HG02623 (cell line): ENCODE measurements at regions not wholly inside any gene's neighbourhood (a gene's known extent, or its start where the extent isn't known, plus 50 kb on each side); places are given as distances from the start of the nearest gene placed in this dataset.
A peak's percentile ranks its signal among the peaks of the same experiment; 100 is the strongest.
"Not testable (repeated sequence)": the region's sequence is repeated elsewhere in the genome, so short reads cannot be mapped to it uniquely, and the experiment has no call there.

Source experiments
- ATAC-seq: cut with Tn5 transposase; IDR thresholded peaks from one replicate; pipeline ENCODE4 v1.9.1; 2021; ENCODE audit warnings: moderate library complexity; ENCODE audit not compliant: unreplicated experiment

DNA sequence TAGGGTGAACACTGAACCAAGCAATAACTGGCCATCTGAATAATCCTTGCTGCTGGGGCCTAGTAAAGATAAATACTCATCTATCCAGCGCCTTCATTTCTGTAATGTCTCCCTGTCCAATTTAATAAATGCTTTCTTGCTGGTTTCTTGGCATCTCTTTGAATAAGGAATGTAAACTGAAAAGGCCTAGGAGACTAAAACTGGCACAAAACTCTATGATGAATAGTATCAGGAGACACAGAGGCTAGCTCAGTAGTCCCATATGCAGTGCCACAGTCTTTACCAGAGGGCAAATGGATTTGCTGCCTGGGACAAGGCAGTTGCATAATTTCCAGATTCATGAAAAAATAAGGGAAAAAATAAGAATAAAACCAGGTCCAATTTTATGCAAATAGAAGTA lies 324.4 kb downstream of the CENPW start:
- no peak for ATAC-seq

DNA sequence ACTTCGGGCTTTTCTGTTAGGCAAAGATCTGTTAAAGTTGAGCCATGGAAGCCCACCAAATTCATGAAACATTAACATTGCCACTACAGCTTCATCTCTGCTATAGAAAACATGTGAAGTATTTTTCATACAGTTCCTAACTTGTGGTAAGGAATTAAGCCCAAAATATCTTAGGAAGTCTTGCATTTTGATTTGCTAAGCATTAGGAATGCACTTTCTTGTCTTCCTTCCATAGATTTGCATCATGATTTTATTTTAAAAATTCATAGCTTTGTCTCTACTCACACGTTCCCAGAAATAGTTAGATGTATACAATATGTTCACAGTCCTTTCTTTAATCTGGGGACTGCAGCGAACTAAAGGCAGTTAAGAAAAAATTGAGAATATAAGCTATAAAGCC lies 325.6 kb downstream of the CENPW start:
- ATAC-seq = no peak

DNA sequence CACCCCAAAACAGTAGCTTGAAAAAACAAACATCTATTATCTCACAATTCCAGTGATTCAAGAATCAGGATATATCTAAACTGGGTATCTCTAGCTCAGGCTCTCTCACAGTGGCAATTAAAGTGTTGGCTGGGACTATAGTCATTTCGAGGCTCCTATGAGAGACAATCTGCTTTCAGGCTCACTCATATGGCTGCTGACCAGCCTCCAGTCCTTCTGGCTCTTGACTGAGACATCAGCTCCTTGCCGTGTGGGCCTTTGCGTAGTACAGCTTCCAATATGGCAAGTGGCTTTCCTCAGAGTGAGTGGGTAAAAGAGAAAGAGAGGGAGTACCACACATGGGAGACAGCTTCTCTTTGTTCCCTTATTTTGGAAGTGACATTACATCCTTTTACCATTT lies 327.2 kb downstream of the CENPW start:
- no peak for ATAC-seq

DNA sequence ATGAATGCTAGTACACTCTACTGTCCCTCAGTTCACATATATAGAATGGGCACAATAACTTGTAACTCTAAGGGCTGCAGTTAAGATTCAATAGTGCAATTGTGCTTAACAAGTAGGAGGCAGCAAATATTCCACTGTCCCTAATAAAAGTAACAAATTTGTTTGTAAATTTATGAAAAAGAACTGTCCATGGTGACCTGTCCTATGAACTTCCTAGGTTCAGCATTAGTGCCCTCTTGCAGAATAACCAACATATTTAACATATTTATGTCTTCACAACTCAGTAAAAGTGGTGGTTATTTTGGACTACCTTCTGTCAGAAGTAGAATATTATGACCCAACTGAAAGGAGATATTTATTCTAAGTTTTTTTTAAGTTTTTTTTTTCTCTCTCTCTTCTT lies 327.8 kb downstream of the CENPW start:
- ATAC-seq = no peak

DNA sequence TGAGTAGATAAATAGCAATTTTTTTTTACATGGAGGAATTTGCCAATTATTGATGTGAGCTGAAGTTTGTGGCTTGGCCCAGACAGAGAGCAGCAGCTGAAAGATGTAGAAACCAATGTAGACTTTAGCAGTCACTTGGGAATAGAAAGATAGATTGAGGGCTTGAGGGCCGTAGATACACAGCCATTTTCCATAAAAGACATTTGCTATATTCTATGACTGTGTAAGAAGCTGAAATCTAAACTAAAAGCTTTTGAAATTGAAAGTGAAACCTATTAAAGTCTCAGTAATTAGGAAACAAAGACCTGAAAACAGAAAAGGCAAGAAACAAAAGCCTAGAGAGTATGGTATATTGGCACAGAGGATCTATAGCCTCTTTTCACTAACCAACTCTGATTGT lies 332.7 kb downstream of the CENPW start:
- peak; percentile 73 for ATAC-seq

DNA sequence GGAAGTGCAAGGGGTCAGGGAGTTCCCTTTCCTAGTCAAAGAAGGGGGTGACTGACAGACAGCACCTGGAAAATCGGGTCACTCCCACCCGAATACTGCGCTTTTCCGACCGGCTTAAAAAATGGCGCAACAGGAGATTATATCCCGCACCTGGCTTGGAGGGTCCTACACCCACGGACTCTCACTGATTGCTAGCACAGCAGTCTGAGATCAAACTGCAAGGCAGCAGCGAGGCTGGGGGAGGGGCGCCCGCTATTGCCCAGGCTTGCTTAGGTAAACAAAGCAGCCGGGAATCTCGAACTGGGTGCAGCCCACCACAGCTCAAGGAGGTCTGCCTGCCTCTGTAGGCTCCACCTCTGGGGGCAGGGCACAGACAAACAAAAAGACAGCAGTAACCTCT lies 333.8 kb downstream of the CENPW start:
- not testable (repeated sequence) for ATAC-seq

DNA sequence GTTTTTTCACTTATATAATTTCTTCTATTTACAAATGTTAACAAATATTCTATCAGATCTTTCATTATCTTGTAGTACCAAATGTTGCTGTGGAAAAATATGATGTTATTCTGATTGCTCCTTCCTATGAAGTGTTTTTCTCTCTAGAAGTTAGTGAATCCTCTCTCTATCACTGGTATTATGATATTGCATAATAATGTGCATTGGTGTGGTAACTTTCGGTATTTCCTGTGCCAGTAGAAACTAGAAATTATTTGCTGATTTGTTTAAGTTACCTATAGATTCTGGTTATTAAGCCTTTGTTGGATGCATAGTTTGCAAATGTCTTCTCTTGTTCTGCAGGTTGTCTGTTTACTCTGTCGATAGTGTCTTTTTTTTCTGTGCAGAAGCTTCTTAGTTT lies 342.5 kb downstream of the CENPW start:
- ATAC-seq = no peak

DNA sequence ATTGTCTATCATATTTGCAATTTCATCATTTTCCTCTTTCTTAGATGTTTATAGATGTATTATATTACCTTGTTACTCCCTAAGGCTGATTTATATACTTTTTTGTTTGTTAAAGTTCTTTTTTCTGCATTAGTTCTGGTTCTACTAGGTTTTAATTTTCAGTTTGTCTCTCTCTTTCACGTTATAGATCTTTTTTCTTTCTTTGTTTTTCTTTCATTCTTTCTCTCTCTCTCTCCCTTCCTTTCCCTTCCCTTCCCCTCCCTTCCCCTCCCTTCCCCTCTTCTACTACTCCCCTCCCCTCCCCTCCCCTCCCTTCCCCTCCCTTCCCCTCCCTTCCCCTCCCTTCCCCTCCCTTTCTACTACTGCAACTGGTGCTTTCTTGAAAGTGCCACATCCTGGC lies 345.3 kb downstream of the CENPW start:
- ATAC-seq = no peak

DNA sequence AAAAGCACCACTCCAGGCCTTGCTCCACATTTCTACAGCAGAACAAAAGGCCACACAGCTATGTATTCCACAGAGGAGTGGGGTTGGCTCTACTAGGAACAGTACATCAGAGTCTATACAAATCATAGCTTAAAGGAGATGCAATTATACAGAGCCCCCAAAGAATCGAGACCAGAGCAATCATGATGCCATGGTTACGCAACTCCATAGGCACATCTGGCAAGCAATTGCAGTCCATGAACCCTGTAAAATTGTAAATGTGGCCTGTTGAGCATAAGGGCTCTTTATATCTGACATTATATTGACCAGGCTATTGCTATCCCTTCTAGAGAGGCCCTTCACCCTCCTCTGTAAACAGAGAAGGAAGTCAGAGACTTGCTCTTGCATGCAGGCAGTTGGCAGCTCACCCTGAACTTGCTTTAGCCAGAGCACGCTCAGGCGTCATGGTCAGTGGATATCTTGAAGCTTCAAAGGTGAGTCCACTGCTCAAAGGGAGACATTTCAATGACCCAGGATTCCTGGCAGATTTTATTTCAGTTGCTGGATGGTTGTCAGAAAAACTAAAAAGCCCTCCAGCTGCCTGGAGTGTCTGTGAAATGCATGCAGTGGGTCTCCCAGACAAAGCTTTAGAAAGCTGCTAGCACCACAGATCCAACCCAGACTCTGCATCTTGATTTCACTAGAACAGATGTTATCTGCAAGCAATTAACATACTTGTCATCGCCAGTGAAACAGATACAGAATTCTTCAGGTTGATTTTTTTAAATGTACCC lies 357.2 kb downstream of the CENPW start:
- ATAC-seq = no peak

DNA sequence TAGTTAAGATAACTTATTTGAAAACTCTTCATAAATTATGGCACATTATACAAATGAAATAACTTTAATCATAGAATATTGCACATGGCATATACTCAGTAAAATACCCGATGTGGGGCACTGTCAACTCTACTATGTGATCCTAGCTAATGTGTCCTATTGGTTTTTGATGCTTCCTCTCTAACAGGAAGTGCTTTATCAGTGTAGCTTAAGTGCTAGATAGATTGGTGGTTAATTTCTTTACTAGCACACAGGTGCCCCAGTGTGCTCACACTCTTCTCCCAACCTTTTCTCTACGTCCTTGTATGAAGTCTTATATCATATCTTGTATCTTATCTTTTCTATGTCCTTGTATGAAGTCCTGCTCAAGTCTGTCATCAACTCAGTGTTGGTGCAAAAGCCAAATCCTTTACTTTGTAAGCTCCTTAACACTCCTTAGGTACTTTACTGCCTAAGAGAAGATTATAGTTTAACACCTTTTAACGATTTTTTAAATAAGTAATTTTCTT lies 358.9 kb downstream of the CENPW start:
- ATAC-seq = no peak

DNA sequence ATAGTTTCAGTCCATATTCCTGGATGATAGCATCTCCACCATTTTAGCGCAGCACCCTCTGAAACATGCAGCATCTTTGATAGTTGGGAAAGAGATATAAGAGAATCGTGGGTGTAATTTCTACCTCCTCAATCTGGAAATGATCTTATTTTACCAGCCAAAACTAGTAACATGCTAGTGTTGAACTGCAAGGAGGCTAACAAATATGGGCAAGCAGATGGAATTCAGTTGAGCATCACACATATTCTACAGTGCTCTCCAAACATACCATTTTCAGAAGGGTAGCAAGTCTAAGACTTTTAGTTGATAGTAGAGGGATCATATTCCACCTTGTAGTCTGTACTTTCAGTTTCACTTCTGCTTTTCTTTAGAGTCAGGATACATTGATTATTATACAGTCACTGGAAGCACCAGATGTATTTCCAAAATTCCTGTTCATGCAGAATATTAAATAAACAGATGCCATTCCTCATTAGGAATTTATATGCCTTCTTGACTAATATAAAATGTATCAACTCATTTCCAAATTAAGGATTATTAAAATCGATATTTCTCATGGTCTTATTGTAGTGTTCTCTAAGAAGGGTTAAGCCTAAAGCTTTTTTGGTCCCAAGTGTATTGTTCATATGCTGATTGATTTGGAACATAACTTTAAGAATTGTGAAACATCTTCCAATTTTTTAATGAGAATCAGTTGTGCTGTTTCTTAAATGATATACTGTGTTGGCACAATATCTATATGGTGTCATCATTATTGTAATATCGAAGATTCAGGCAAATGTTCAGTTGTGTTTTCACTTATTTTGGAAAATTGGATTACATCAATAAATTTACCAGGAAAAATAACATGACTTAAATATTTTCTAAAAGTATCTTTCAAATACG lies 362.0 kb downstream of the CENPW start:
- ATAC-seq = no peak

DNA sequence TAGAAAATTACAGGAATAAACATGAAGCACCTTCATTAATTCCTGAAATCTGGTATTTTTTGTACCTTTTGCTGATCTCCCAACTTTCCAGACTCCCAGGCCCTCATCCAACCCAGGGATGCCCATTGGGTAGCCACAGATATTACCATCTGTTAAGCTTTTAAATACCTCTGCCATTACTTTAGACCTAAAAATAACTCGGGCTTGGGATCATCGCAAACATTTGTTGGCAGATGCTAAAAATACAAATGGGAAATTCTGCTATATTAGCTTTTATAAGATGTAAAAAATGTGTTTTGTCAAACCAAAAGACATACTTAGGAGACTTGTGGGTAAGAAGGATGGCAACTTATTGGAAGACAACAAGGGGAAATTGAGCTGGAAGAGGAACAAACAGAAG lies 376.1 kb downstream of the CENPW start:
- ATAC-seq = no peak

DNA sequence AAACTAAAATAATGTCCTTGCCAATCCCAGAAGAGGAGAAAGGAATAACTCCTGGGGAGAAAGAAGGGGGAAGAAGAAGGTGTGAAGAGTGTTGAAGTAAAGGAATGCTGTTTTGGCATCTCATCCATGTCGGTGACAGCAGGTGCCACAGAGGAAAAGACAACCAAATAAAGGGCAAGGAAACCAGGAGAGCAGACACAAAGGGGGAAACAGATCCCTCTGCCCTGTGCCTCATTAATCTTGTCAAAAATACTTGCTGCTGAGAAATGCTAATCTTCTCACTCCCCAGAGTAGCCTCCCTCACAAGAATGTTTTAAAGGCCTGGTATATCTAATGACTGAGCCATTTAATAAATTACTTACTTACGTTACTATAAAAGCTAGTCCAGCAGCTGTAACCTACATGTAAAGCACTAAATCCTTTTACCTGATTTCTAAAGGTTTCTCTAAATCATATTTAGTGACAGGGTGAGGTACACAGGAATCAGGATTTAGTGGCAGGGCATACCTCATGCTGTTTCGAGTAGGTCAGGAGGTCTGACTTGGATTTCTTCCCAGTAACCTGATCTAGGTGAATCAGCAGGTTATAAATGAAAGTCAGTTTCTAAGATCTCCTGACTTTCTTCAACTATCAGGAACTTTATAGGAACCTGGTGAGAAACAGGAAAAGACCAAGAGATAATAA lies 377.1 kb downstream of the CENPW start:
- no peak for ATAC-seq

DNA sequence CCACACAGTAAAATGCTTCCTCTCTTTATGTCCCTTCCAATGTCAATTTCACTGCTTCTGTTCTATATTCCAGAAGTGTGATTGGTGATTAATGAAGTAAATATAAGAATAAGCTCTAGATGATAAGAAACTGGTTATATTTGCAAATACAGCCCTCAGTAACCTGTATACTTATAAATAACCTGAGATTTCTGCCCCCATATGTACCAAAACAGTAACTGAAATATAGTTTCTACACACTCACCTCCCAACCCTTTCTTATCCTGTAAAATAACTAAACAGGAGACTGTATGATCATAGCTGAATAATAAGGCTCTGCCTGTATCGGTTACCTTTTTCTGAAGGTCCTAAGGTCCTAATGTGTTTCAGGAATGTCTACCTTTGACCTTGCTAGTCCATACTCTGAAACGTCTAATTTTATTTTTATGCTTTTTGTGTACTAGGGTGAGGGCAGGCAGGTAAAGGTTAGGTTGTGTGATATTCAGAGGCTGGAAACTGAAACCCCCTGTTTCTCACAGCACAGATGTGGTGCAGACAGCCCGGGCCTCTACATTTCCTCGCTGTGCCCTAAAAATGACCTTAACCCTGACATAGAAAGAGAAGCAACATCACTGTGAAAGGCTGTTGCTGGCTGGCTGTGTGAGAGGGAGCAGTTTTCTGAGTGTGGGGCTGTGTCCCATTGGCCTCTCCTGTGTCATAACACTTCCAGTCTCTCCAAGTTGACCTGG lies 378.8 kb downstream of the CENPW start:
- ATAC-seq = peak; percentile 77

DNA sequence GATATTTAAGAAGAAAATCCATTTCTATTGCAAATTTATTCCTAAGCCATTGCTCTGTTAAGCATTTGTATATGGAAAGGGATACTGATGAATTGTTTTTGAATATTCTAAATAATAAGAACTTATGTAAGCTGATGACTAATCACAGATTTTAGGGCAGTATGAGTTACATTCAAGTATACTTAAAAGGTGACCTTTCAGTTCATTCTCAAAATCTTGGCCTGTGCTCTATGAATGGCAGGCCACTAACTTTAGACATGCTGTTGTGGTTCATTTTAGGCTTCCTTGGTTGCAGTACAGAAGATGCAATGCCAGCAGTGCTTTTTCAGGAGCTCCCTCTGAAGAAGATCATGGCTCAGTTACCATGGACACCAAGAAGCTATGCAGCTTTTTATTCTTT lies 380.4 kb downstream of the CENPW start:
- ATAC-seq = no peak

DNA sequence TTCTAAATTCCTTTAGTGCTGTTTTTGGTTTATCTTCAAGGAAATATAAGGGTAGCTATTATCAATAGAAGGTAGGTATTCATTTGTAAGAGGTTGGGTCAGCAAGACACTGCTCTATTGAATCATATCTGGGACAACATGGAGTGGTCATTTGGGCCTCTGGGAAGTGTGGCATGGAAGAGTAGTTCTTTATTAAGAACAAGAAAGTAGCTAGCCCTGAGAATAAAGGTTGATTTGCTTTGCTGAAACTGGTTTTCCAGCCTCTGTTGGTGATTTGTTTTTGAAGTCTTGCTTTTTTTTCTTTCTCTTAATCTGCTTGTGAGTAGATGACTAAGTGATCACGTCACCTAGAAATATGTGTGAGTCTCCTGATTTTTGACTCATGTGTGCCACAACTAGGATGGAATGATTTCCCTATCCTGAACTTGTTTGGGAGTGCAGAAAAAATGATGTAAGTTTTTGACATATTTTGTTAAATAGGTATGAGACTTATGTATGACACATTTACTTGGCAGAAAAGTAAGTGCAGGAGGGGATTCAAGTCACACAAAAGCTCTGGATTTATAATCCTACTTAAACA lies 381.8 kb downstream of the CENPW start:
- ATAC-seq = no peak

DNA sequence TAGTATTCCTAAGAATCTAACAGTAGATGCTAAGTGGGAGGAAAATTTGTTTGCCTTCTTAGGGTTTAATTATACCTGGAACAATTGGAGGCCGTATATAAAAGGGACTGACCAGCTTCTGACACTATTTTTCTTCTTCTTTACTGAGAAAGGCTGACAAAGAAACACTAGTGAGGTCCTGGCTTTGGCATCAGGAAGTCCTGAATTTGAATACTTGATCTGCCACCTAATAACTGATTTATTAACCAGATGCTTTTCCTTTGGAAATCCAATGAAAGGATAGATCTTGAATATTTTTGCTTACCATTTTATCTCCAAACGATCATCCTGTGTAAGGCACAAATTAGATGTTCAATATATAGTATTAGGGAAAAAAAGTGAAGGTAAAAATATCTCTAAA lies 382.5 kb downstream of the CENPW start:
- ATAC-seq = no peak

DNA sequence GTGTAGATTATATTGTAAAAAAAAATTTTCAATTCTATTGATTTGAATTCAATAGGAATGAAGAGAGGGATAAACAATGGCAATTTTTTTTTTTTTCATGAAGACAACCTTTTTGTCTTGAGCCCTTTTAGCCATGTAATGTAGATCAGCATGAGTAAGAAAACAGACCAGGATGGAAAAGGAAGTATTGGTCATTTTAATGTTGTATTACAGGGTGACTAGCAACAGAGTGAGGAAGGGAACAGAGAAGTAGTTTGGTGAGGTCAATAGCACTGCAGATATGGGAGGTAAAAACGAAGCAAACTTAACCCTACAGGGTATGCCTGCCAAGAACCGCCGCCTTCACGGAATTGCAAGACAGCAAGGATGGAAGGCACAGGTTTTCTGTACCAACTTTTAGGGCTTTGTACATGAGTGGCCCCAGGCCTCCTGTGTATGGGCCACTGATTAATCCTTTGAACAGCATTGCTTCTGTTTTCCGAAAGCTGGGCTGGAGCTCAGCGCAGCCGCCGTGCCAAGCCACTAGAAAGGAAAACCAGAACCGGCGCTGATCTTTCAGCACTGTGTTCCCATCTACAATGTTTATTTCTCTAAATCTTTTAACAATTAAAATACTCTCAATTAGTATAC lies 383.7 kb downstream of the CENPW start:
- ATAC-seq = no peak

DNA sequence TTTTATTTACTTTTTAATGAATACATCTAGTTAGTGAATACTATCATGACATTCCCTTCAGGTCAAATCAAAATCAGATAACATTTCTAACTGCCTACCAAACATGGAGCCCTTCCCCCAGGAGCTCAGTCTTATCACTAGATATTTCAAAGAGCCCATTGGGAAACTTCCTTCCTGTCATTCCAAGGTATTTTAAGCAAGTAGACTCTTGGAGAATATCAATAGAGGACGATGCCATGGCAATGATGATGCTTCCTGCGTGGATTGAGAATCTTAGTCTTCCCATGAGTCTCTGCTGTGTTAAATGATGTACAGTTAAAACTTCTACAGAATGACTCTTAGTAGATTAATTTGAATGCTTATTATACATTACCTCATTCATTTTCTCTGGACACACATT lies 384.9 kb downstream of the CENPW start:
- ATAC-seq = no peak

DNA sequence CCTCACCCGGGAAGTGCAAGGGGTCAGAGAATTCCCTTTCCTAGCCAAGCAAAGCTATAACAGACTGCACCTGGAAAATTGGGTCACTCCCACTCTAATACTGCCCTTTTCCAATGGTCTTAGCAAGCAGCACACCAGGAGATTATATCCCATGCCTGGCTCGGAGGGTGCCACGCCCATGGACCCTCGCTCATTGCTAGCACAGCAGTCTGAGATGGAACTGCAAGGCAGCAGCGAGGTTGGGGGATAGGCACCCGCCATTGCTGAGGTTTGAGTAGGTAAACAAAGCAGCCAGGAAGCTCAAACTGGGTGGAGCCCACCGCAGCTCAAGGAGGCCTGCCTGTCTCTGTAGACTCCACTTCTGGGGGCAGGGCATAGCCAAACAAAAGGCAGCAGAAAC lies 386.5 kb downstream of the CENPW start:
- ATAC-seq = not testable (repeated sequence)
